ENCODE measurements at regions not wholly inside any gene's neighbourhood (a gene's known extent, or its start where the extent isn't known, plus 50 kb on each side); places are given as distances from the start of the nearest gene placed in this dataset.

DNA sequence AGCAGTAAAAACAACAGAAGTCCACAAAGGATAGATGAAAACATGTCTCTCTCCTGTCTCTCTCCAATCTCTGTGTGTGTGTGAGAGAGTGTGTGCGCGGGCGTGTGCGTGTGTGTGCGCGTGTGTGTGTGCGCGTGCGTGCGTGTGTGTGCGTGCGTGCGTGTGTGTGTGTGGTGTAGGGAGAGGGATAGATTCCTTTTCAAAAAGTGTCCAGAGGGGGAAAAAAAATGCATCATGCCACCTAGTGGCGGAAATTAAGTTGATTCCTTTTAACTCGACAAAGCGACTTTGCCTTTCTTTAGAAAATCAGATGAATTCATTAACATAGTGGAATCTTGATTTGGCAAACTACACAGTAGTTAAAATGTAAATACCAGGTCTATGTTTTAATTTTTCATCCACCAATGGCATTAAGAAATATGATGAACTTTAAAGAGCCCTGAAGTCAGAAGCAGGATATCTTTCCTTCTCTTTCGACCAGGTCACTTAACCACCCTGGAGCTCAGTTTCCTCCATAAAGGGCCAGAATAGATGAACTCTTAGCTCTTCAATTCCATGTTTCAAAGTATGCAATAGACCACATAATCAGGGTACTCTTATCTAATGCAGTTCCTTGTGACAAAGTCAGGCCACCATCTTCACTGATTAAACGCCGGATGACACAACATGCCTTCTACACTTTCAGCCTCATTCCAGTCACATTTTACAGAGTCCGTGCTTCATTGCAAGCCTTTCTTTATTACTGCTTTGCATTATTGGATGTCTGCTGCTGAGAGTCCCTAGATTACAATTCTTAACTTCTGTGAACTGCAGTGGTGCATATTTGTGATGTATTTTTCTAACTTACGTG is 162.8 kb downstream of the FBXO8 start:
- peak; percentile 80 for DNase-seq

- DNase-seq = peak; percentile 12
These were observed 163.6 kb downstream of the FBXO8 start for GRCh38 chr4:174119830-174120229.

DNA sequence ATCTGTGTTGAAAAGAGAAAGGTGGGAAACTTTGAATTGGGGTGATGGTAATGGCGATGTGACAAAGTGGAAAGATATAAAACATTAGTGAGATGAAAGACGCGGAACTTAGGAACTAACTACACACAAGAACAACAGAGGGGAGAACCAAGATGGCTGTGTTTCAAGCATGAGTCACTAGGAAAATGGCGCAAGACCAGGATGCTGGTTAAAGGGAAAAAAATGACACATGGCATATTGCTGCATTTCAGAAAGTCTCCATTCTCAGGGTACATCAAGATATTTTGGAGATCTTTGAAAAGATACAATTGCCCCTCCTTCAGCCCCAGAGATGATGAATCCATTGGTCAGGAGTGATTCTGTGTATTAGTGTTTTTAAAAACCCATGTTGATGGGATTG is 164.4 kb downstream of the FBXO8 start:
- no peak for DNase-seq

- no peak for DNase-seq
These were observed 165.3 kb downstream of the FBXO8 start for GRCh38 chr4:174118171-174118570.

DNA sequence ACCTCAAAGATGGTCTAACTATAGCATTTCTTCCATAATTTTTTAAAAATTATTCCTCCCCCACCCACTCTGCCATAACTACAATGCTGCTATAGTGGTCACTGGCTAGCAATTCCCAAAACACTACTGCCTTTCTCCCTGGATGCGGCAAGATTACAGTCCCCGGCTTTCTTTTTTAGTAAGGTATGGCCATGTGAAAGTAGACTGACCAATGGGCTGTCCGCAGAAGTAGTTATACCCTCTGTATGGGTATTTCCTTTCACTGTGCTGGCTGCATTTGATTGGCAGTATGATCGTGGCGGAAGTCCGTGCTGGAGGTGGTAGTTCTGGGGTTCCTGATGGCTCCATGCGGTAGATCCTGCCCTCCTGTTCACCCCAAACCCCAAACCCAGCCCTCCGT is 166.0 kb downstream of the FBXO8 start:
- no peak for DNase-seq

- no peak for DNase-seq
These were observed 167.4 kb downstream of the FBXO8 start for GRCh38 chr4:174116021-174116420.

- DNase-seq = no peak
These were observed 172.0 kb downstream of the FBXO8 start for GRCh38 chr4:174111422-174111821.

- DNase-seq = no peak
These were observed 173.3 kb downstream of the FBXO8 start for GRCh38 chr4:174110180-174110579.

DNA sequence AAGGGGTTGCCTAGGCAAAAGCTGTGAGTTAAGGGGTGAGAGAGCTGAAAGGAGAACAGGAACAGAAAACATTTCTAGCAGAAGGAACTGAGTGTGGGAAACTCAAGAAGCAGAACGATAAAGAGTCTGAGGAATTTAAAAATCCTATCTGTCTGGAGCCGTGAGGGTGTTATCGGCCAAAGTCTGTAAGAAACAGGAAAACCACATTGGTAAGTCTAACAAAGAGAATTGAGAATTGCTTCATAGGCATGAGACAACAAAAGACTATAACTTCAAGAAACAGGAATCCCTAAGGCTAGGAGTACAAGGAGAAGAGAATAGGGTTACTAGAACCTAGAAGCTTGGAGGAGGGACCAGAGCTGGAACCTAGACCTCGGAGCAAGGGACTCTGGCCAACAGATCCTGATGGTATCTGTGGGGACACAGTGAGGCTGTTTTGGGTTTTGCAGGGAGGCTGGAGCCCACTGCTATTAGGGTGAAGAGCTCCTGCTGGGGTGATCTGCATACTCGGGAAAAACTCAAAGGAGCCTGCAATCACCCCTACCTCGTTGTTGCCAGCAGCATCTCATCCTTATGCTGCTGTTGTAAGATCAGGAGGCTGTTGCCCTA is 175.6 kb downstream of the FBXO8 start:
- no peak for DNase-seq

- no peak for DNase-seq
These were observed 178.3 kb downstream of the FBXO8 start for GRCh38 chr4:174105202-174105601.

GRCh38 chr4:174100910-174101309 is 182.6 kb downstream of the FBXO8 start:
- DNase-seq = no peak

DNA sequence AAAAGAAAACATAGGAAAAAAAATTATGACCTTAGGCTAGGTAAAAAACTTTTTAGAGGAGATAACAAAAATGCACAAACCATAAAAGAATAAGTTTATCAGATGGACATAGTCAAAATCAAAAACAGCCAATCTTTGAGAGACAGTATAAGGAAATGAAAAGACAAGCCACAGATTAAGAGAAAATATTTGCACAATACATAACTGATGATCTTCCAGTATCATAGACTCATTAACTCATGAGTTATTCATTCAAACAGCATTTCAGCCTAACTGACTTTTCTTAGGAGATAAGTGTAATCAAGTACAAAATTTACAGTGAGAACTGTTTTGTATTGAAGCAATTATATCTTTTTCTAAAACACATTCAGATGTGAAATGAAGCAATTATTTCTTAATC is 183.8 kb downstream of the FBXO8 start:
- no peak for DNase-seq

- no peak for DNase-seq
These were observed 186.5 kb downstream of the FBXO8 start for GRCh38 chr4:174096999-174097398.

DNA sequence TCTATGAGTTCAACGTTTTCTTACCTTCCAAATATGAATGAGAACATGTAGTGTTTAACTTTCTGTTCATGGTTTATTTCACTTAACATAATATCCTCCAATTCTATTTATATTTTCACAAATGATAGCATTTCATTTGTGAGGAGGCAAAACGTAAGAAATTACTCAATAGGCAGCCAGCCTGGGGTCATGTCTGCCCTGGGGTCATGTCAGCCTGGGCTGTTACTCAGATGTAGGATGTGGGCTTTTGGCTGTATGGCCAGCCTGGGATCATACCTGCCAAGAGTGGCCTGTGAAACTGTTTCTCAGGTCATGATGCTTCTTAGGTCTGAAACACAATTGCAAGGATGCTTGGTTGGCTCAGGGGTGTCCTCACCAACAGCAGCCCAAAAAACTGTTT is 187.0 kb downstream of the FBXO8 start:
- no peak for DNase-seq

DNA sequence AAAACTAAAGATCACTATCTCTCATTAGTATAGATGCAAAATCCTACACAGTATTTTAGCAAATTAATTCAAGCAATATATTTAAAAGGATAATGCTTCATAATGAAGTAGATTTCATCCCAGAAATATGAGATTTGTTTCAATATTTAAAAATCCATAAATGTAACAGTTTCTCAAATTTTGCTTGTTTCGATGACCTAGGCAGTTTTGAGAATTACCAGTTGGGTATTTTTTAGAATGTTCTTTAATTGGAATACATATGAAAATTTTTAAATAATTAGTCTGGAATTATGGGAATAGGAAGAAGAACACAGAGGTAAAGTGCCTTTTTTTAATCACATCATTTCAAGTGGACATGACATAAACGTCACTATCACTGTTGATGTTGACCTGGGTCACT is 192.3 kb downstream of the FBXO8 start:
- DNase-seq = no peak

DNA sequence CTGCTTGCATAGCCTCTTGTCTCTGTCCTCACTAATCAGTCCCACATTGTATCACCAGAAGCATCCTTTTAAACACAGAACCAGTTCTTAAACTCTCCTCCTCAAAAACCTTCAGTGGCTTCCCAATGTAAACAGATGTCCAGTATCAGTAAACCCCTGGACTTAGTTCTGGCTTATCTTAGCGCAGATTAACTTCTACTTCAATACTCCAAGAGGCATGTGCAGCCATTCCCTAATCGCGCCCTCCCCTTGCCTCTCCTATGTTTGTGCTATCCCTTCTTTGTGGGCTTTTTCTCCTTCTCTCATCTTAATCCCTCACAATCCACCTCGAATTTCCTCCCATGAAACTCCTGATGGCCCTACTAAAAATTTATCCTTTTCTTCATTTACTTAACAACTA is 193.8 kb downstream of the FBXO8 start:
- DNase-seq = no peak

DNA sequence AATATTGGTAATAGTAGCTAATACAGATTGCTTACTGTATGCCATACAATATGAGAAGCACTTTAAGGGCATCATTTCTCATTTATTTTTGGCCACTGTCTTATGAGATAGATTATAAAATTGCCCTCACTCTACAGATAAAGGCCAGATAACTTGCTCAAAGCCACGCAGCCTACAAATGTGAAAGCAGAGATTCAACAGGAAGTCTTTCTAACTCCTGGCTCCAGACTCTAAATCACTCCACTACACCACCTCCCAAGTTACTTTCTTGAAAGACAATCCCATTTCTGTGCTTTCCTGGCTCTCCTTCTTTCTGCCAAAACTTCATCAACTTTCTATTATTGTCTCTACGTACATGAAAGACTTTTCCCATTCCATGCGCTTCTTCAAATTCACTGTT is 194.7 kb downstream of the FBXO8 start:
- no peak for DNase-seq

DNA sequence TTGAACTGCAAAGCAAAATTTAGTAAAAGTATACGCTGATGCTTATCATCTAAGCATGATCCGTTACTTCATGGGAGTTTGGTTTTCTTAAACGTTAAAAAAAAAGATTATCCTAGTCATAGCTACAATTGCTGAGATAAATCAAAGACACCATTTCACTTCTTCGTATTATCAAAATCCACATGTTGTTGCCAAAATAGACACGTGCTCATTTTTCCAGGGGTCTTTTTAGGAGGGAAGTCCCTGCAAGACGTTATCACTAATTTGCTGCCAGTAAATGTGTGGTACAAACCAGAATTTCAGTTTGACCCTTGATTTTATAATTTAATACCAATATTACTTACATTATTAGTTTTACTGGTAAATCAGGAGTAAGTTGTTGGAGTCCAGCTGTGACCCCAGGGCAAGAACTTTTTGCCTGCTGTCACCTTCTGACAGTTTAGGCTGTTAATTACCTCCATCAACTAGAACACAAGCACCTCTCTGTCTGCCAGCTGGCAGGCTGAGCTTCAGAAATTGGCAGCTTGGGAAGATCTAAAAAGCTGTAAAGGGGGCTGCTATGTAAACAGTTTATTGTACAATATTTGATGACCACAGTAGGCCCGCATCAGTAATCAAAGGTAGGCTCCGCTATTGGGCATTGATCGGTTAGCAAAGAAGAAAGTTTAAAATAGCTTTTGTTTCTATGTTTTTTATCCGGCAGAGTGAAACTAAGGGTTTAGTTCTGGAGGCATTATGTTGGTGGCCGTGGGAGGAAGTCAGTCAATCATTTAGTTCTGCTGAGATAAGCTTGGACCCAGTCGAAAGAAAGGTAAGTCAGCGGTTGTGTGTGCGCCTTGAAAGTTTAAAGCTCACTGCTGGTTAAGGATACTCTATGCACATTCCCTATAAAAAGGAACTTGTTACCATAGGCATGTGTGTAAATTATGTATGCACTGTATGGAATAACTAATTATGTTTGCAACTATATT is 196.4 kb downstream of the FBXO8 start:
- DNase-seq = no peak

- DNase-seq = no peak
These were observed 198.5 kb downstream of the FBXO8 start for GRCh38 chr4:174084981-174085380.

DNA sequence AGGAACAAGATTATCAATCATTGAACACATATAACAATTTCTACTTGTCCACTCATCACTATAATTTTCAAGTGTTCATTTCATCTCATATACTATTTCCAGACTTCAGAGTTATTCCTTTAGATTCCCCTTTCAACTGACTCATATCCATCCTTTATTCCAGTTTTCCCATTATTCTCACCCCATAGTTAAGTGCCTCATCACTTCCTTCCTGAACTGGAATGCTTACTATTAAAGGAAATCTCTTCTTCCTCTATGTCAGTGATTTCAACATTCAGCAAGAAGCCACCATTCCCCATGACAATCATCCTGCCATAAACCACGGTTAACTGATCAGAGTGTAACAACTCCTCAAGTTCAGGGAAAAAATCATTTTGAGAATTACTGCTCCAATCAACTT is 198.9 kb downstream of the FBXO8 start:
- DNase-seq = no peak

- no peak for DNase-seq
These were observed 203.1 kb downstream of the FBXO8 start for GRCh38 chr4:174080361-174080760.

DNA sequence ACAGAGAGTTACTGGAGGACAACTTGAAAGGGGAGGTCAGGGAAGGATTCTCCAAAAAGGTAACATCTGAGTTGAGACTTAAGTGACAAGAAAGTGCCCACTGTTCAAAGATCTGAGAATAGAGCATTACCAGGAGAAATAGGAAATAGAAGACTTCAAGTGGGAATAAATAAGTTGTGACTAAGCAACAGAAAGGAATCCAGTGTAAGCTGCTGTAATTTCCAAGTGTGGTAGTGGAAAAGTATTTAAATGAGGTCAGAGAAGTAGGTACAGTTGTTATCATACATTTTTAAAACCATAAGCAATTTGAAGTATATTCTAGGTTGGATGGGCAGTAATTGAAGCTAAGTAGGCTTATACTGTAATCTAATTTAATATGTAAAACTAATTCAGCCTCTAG is 211.9 kb downstream of the FBXO8 start:
- DNase-seq = no peak

DNA sequence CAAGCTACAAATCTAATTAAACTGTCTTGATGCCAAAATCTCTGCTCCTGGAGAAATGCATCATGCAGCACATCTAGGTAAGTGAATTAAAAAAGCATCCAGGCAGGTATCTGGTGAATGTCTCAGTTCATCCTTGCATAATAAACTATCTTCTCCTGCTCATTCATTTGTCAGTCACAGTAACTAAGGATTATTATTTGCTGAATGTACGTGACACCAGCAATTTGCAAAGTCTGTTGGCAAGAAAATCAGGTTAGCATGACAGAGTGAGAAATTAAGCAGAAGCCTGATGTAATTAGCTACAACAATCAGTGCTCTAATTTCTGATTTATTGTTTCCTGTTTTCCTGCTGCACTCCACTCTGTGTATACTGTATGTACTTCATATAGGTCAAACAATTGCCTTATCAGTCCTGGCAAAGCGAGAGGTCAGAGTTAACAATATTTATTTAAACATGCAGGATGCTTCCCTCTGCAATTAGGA is 213.6 kb downstream of the FBXO8 start:
- no peak for DNase-seq
